ENCODE measurements at regions not wholly inside any gene's neighbourhood (a gene's known extent, or its start where the extent isn't known, plus 50 kb on each side); places are given as distances from the start of the nearest gene placed in this dataset.

GRCh38 chr10:117472872-117473271, 69.7 kb upstream of the EMX2 start:
- TF ChIP-seq E2F4 (CRISPR knock-in tag; IDR thresholded peaks at IDR 0.05; ENCODE audit: borderline replicate concordance, low read depth) (no peak), ARID4B (CRISPR knock-in tag; IDR thresholded peaks at IDR 0.05; ENCODE audit: borderline replicate concordance) (no peak), ESRRA (CRISPR knock-in tag; IDR thresholded peaks at IDR 0.05; ENCODE audit: borderline replicate concordance) (no peak), CREM (CRISPR knock-in tag; IDR thresholded peaks at IDR 0.05) (no peak), FOXP1 (CRISPR knock-in tag; IDR thresholded peaks at IDR 0.05; ENCODE audit: borderline replicate concordance) (no peak), CDX4 (CRISPR knock-in tag; IDR thresholded peaks at IDR 0.05; ENCODE audit: borderline replicate concordance) (no peak), NFYB (CRISPR knock-in tag; conservative IDR thresholded peaks at IDR 0.05; ENCODE audit: low read depth) (no peak), ZNF532 (CRISPR knock-in tag; IDR thresholded peaks at IDR 0.05; ENCODE audit: borderline replicate concordance) (no peak), SMAD4 (CRISPR knock-in tag; IDR thresholded peaks at IDR 0.05) (no peak), RELA (CRISPR knock-in tag; IDR thresholded peaks at IDR 0.05; ENCODE audit: borderline replicate concordance) (no peak), SOX15 (CRISPR knock-in tag; IDR thresholded peaks at IDR 0.05) (no peak), AR (CRISPR knock-in tag; IDR thresholded peaks at IDR 0.05) (no peak), NR1H2 (CRISPR knock-in tag; IDR thresholded peaks at IDR 0.05) (no peak), ZNF423 (CRISPR knock-in tag; IDR thresholded peaks at IDR 0.05) (no peak), MAX (CRISPR knock-in tag; IDR thresholded peaks at IDR 0.05) (no peak), ATF6 (CRISPR knock-in tag; IDR thresholded peaks at IDR 0.05) (no peak), PRRX2 (CRISPR knock-in tag; IDR thresholded peaks at IDR 0.05) (no peak), NR2C2 (CRISPR knock-in tag; IDR thresholded peaks at IDR 0.05) (no peak), SMAD3 (CRISPR knock-in tag; IDR thresholded peaks at IDR 0.05; ENCODE audit: borderline replicate concordance) (no peak)
- Mint-ChIP-seq H3K36me3 (no peaks in the 10 kb centered on the region), H3K4me3 (no peak overlapping the region), H3K4me1 (no peaks in the 10 kb centered on the region; the same call in 1 of the 2 replicates), H3K27me3 (ENCODE audit: low read depth) (peaks cover 11% of the 10 kb centered on the region), H3K9me3 (no peaks in the 10 kb centered on the region; the same call in 1 of the 2 replicates), H3K27ac (no peak overlapping the region)
- ChIA-PET CTCF (interaction anchor here (0.7 to 2.3 kb wide), 3 partner anchors 30 to 256 kb away, joined by 3 to 14 read pairs (median 7); no protein-coding TSS in a partner anchor), POLR2A (no interaction called here)
- DNase-seq (ENCODE audit: low spot score) (no peak), ATAC-seq (no peak)
